Nephron progenitor cell (in vitro differentiated cells): ENCODE measurements at regions not wholly inside any gene's neighbourhood (a gene's known extent, or its start where the extent isn't known, plus 50 kb on each side); places are given as distances from the start of the nearest gene placed in this dataset.
A peak's percentile ranks its signal among the peaks of the same experiment; 100 is the strongest.

Experiments used
- DNase-seq: peaks from one replicate; pipeline ENCODE4 v3.0.0; 2021
- H3K27ac Mint-ChIP-seq: 2 replicates; pipeline ENCODE4 v1.8.0; 2021; ENCODE audit warnings: mild to moderate bottlenecking, moderate library complexity, mixed read lengths
- H3K27me3 Mint-ChIP-seq: 2 replicates; pipeline ENCODE4 v1.8.0; 2021; ENCODE audit warnings: mild to moderate bottlenecking, low read depth, mixed read lengths; ENCODE audit not compliant: poor library complexity
- H3K36me3 Mint-ChIP-seq: 2 replicates; pipeline ENCODE4 v1.8.0; 2021; ENCODE audit warnings: low read depth, mixed read lengths
- H3K4me1 Mint-ChIP-seq: 2 replicates; pipeline ENCODE4 v1.8.0; 2021; ENCODE audit warnings: mixed read lengths
- H3K4me3 Mint-ChIP-seq: 2 replicates; pipeline ENCODE4 v1.8.0; 2021; ENCODE audit warnings: mild to moderate bottlenecking, moderate library complexity, mixed read lengths
- H3K9me3 Mint-ChIP-seq: 2 replicates; pipeline ENCODE4 v1.8.0; 2021; ENCODE audit warnings: mild to moderate bottlenecking, moderate library complexity, mixed read lengths
- TF ChIP-seq, protein P1 (sequence below): fragments of 200-600 bp; sonication (generic); IDR thresholded peaks from 2 replicates; pipeline ENCODE4 v1.5.0; 2021; ENCODE audit warnings: antibody characterized with exemption

GRCh38 chr6:170093276-170093657, 197.6 kb downstream of the DLL1 start:
- Mint-ChIP-seq H3K9me3 (no peaks in the 10 kb centered on the region), H3K36me3 (no peaks in the 10 kb centered on the region), H3K27ac (peak overlapping the region; percentile 68), H3K4me3 (no peak overlapping the region), H3K27me3 (peaks cover 14% of the 10 kb centered on the region), H3K4me1 (peaks cover 61% of the 10 kb centered on the region)
- DNase-seq = no peak
- TF ChIP-seq, protein P1, sequence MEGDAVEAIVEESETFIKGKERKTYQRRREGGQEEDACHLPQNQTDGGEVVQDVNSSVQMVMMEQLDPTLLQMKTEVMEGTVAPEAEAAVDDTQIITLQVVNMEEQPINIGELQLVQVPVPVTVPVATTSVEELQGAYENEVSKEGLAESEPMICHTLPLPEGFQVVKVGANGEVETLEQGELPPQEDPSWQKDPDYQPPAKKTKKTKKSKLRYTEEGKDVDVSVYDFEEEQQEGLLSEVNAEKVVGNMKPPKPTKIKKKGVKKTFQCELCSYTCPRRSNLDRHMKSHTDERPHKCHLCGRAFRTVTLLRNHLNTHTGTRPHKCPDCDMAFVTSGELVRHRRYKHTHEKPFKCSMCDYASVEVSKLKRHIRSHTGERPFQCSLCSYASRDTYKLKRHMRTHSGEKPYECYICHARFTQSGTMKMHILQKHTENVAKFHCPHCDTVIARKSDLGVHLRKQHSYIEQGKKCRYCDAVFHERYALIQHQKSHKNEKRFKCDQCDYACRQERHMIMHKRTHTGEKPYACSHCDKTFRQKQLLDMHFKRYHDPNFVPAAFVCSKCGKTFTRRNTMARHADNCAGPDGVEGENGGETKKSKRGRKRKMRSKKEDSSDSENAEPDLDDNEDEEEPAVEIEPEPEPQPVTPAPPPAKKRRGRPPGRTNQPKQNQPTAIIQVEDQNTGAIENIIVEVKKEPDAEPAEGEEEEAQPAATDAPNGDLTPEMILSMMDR = no peak

DNA sequence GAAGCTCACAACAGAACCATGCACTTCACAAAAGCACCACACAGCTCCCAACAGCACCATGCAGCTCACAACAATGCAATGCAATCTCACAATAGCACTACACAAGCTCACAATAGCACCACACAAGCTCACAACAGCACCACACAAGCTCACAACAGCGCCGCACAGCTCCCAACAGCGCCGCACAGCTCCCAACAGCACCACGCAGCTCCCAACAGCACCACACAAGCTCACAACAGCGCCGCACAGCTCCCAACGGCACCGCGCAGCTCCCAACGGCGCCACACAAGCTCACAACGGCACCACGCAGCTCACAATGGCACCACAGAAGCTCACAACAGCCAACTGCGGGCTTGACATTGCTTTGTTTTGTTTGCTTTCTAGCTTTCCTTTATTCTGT, 198.1 kb downstream of the DLL1 start:
- peak overlapping the region; percentile 68 for H3K27ac Mint-ChIP-seq
- no peaks in the 10 kb centered on the region for H3K36me3 Mint-ChIP-seq
- H3K4me1 Mint-ChIP-seq = peaks cover 60% of the 10 kb centered on the region
- peaks cover 14% of the 10 kb centered on the region for H3K27me3 Mint-ChIP-seq
- no peaks in the 10 kb centered on the region for H3K9me3 Mint-ChIP-seq
- DNase-seq = no peak
- no peak overlapping the region for H3K4me3 Mint-ChIP-seq
- TF ChIP-seq, protein P1 = no peak

GRCh38 chr6:170091639-170092579, 199.0 kb downstream of the DLL1 start:
- peaks cover 51% of the 10 kb centered on the region for H3K4me1 Mint-ChIP-seq
- no peak for DNase-seq
- H3K9me3 Mint-ChIP-seq = no peaks in the 10 kb centered on the region
- H3K36me3 Mint-ChIP-seq = no peaks in the 10 kb centered on the region
- no peak overlapping the region for H3K27ac Mint-ChIP-seq
- H3K27me3 Mint-ChIP-seq = peaks cover 14% of the 10 kb centered on the region
- TF ChIP-seq, protein P1 = no peak
- no peak overlapping the region for H3K4me3 Mint-ChIP-seq

DNA sequence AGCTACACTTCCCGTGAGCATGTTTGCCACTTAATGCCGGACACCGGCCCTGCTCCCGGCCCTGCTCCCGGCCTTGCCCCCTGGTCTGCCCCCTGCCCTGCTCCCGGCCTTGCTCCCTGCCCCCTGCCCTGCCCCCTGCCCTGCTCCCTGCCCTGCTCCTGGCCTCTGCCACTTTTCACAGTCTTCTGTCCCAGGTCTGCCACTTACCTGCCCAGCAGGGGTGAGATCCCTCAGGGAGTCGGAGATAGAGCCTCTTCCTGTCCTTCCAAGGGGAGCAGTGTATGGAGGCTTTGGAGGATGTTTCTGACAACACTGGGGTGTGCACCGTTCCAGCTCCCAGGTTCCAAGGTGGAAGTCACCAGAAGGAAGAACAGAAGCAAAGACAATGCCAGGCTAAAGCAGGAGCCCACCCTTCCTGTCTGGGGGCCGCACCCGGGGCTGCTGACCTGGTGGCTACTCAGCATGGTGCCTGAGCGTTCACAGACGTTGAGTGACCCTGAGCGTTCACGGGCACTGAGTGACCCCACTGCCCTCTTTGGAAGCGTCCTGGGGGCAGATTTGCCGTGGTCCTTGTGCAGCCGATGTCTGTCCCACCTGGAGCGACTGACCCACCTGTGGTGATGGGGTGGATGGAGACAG, 199.8 kb downstream of the DLL1 start:
- Mint-ChIP-seq H3K27me3 (peaks cover 14% of the 10 kb centered on the region), H3K4me3 (no peak overlapping the region), H3K4me1 (peaks cover 50% of the 10 kb centered on the region), H3K9me3 (no peaks in the 10 kb centered on the region), H3K27ac (no peak overlapping the region), H3K36me3 (no peaks in the 10 kb centered on the region)
- DNase-seq = no peak
- TF ChIP-seq, protein P1 = no peak

DNA sequence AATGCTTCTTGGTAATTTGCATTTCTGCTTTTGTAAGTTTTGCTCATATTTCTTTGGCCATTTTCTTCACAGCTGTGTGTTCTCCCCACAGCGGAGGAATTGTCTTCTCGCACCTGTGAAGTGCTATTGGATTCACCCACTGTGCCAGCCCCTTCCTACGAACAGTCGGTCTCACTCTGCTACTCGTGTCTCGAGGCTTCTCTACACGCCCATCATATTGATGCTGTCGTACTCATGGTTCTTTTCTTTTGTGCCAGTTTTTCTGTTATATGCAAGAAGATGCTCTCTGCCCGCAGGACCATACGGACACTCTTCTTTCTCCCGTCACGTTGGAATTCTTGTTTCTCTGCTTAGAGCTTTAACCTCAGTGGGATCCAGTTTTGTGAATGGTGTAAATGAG, 200.3 kb downstream of the DLL1 start:
- H3K4me3 Mint-ChIP-seq = no peak overlapping the region
- H3K27ac Mint-ChIP-seq = no peak overlapping the region
- H3K4me1 Mint-ChIP-seq = peaks cover 50% of the 10 kb centered on the region
- H3K9me3 Mint-ChIP-seq = no peaks in the 10 kb centered on the region
- TF ChIP-seq, protein P1 = no peak
- H3K27me3 Mint-ChIP-seq = peaks cover 14% of the 10 kb centered on the region
- H3K36me3 Mint-ChIP-seq = no peaks in the 10 kb centered on the region
- no peak for DNase-seq
